Stimulated activated CD8-positive, alpha-beta memory T cell treated with anti-CD3 and anti-CD28 coated beads, Interleukin-4, amount 100 ng/mL, for 1 hour (primary cell): ENCODE measurements at regions not wholly inside any gene's neighbourhood (a gene's known extent, or its start where the extent isn't known, plus 50 kb on each side); places are given as distances from the start of the nearest gene placed in this dataset.
"Not testable (repeated sequence)": the region's sequence is repeated elsewhere in the genome, so short reads cannot be mapped to it uniquely, and the experiment has no call there.

Source experiments
- DNase-seq, 2 donors: peaks; one replicate each; pipeline ENCODE4 v3.0.0-alpha.2; 2020; ENCODE audit warnings: low read depth in 2 of 2, low spot score in 1 of 2

- no peak for DNase-seq
Measured at GRCh38 chr15:54850101-54850500, 346.6 kb downstream of the RSL24D1 start.

- no peak for DNase-seq
Measured at GRCh38 chr15:54843006-54843405, 353.7 kb downstream of the RSL24D1 start.

GRCh38 chr15:54841701-54842305, 354.9 kb downstream of the RSL24D1 start:
- DNase-seq = no peak

- DNase-seq = no peak
Measured at GRCh38 chr15:54840621-54841398, 355.9 kb downstream of the RSL24D1 start.

GRCh38 chr15:54839379-54839778, 357.4 kb downstream of the RSL24D1 start:
- no peak for DNase-seq

- no peak for DNase-seq
Measured at GRCh38 chr15:54836052-54836795, 360.5 kb downstream of the RSL24D1 start.

GRCh38 chr15:54829821-54830220, 366.9 kb downstream of the RSL24D1 start:
- no peak for DNase-seq

- no peak for DNase-seq
Measured at GRCh38 chr15:54820811-54821210, 375.9 kb downstream of the RSL24D1 start.

- no peak for DNase-seq
Measured at GRCh38 chr15:54820098-54820497, 376.6 kb downstream of the RSL24D1 start.

GRCh38 chr15:54816401-54816800, 380.3 kb downstream of the RSL24D1 start:
- no peak for DNase-seq

GRCh38 chr15:54815556-54815955, 381.2 kb downstream of the RSL24D1 start:
- DNase-seq = no peak

GRCh38 chr15:54812383-54812782, 384.4 kb downstream of the RSL24D1 start:
- DNase-seq = no peak

GRCh38 chr15:54810496-54810895, 386.2 kb downstream of the RSL24D1 start:
- DNase-seq = no peak

GRCh38 chr15:54810031-54810430, 386.7 kb downstream of the RSL24D1 start:
- DNase-seq = no peak

- no peak for DNase-seq
Measured at GRCh38 chr15:54808321-54808720, 388.4 kb downstream of the RSL24D1 start.

GRCh38 chr15:54803987-54804386, 392.8 kb downstream of the RSL24D1 start:
- DNase-seq = no peak

- no peak for DNase-seq
Measured at GRCh38 chr15:54803134-54803808, 393.5 kb downstream of the RSL24D1 start.

GRCh38 chr15:54792526-54792925, 404.2 kb downstream of the RSL24D1 start:
- no peak for DNase-seq

- no peak for DNase-seq
Measured at GRCh38 chr15:54790693-54791092, 406.0 kb downstream of the RSL24D1 start.

GRCh38 chr15:54789376-54789775, 407.4 kb downstream of the RSL24D1 start:
- DNase-seq = no peak

- not testable (repeated sequence) for DNase-seq
Measured at GRCh38 chr15:54781220-54781619, 415.5 kb downstream of the RSL24D1 start.

GRCh38 chr15:54779271-54779670, 417.5 kb downstream of the RSL24D1 start:
- DNase-seq = no peak
